WTC11 (cell line): ENCODE measurements at regions not wholly inside any gene's neighbourhood (a gene's known extent, or its start where the extent isn't known, plus 50 kb on each side); places are given as distances from the start of the nearest gene placed in this dataset.

Source experiments
- ATAC-seq: fragments of 200-7000 bp; cut with Tn5 transposase; 2 replicates; pipeline ENCODE4 v1.10.0; 2021; ENCODE audit warnings: mild to moderate bottlenecking, moderate library complexity
- CTCF ChIA-PET: fragments of 300-600 bp; sonication (Branson Sonifier 250); formaldehyde crosslinking; loops from one replicate; lab custom pipeline; 2021; ENCODE audit warnings: antibody characterized with exemption; lab: Charles Lee
- POLR2A ChIA-PET: fragments of 350-600 bp; sonication (Branson Sonifier 250); formaldehyde crosslinking; loops from one replicate; lab custom pipeline; 2021; ENCODE audit warnings: antibody characterized with exemption; lab: Charles Lee
- DNase-seq: peaks from one replicate; pipeline ENCODE4 v3.0.0; 2021; ENCODE audit warnings: low spot score
- H3K27ac Mint-ChIP-seq: 2 replicates; pipeline ENCODE4 v1.8.0; 2021; ENCODE audit warnings: mixed read lengths
- H3K27me3 Mint-ChIP-seq: 2 replicates; pipeline ENCODE4 v1.8.0; 2021; ENCODE audit warnings: low read depth, mild to moderate bottlenecking, moderate library complexity, mixed read lengths
- H3K36me3 Mint-ChIP-seq: 2 replicates; pipeline ENCODE4 v1.8.0; 2021; ENCODE audit warnings: mixed read lengths
- H3K4me1 Mint-ChIP-seq: 2 replicates; pipeline ENCODE4 v1.8.0; 2022; ENCODE audit warnings: mixed read lengths
- H3K4me3 Mint-ChIP-seq: 2 replicates; pipeline ENCODE4 v1.8.0; 2021; ENCODE audit warnings: mild to moderate bottlenecking, moderate library complexity, mixed read lengths
- H3K9me3 Mint-ChIP-seq: 2 replicates; pipeline ENCODE4 v1.8.0; 2021; ENCODE audit warnings: mixed read lengths
- AR ChIP-seq: fragments of 250-450 bp; sonication (Bioruptor Pico); IDR thresholded peaks from 2 replicates; pipeline ENCODE4 v1.9.0; 2021; ENCODE audit warnings: mild to moderate bottlenecking
- ATF2 ChIP-seq: sonication (generic); formaldehyde crosslinking; IDR thresholded peaks from 2 replicates; pipeline ENCODE4 v1.8.1; 2022; ENCODE audit warnings: low read depth, missing genetic modification reagents, borderline replicate concordance
- E2F4 ChIP-seq: sonication (generic); formaldehyde crosslinking; IDR thresholded peaks from 2 replicates; pipeline ENCODE4 v1.8.1; 2022; ENCODE audit warnings: low read depth, mild to moderate bottlenecking, moderate library complexity, missing genetic modification reagents, borderline replicate concordance
- FOXP4 ChIP-seq: sonication (generic); formaldehyde crosslinking; IDR thresholded peaks from 2 replicates; pipeline ENCODE4 v1.8.0; 2022; ENCODE audit warnings: mild to moderate bottlenecking, missing genetic modification reagents
- HMGXB4 ChIP-seq: sonication (generic); formaldehyde crosslinking; IDR thresholded peaks from 2 replicates; pipeline ENCODE4 v1.8.1; 2023; ENCODE audit warnings: mild to moderate bottlenecking, moderate library complexity, missing genetic modification reagents
- JAZF1 ChIP-seq: fragments of 250-450 bp; sonication (Bioruptor Pico); IDR thresholded peaks from 2 replicates; pipeline ENCODE4 v1.9.0; 2021; ENCODE audit warnings: moderate library complexity, mild to moderate bottlenecking, inconsistent platforms
- MLX ChIP-seq: sonication (generic); formaldehyde crosslinking; IDR thresholded peaks from 2 replicates; pipeline ENCODE4 v1.8.1; 2023; ENCODE audit warnings: mild to moderate bottlenecking, missing genetic modification reagents, moderate library complexity
- PRRX2 ChIP-seq: fragments of 250-450 bp; sonication (Bioruptor Pico); IDR thresholded peaks from 2 replicates; pipeline ENCODE4 v1.8.0; 2021; ENCODE audit warnings: mild to moderate bottlenecking
- TEAD4 ChIP-seq: sonication (generic); formaldehyde crosslinking; IDR thresholded peaks from 2 replicates; pipeline ENCODE4 v1.8.0; 2022; ENCODE audit warnings: mild to moderate bottlenecking, missing genetic modification reagents
- TP53 ChIP-seq: sonication (generic); formaldehyde crosslinking; IDR thresholded peaks from 2 replicates; pipeline ENCODE4 v1.8.1; 2023; ENCODE audit warnings: mild to moderate bottlenecking, missing genetic modification reagents
- USF1 ChIP-seq: sonication (generic); formaldehyde crosslinking; IDR thresholded peaks from 2 replicates; pipeline ENCODE4 v1.8.0; 2022; ENCODE audit warnings: mild to moderate bottlenecking, missing genetic modification reagents
- ZBTB21 ChIP-seq: sonication (generic); formaldehyde crosslinking; IDR thresholded peaks from 2 replicates; pipeline ENCODE4 v1.8.1; 2023; ENCODE audit warnings: mild to moderate bottlenecking, missing genetic modification reagents, borderline replicate concordance
- ZBTB43 ChIP-seq: sonication (generic); formaldehyde crosslinking; IDR thresholded peaks from 2 replicates; pipeline ENCODE4 v1.8.1; 2023; ENCODE audit warnings: mild to moderate bottlenecking, missing genetic modification reagents
- ZMAT4 ChIP-seq: fragments of 250-450 bp; sonication (Bioruptor Pico); IDR thresholded peaks from 2 replicates; pipeline ENCODE4 v1.9.0; 2021; ENCODE audit warnings: mild to moderate bottlenecking
- ZNF219 ChIP-seq: sonication (generic); formaldehyde crosslinking; IDR thresholded peaks from 2 replicates; pipeline ENCODE4 v1.8.0; 2023; ENCODE audit warnings: missing genetic modification reagents, mild to moderate bottlenecking, borderline replicate concordance
- ZNF232 ChIP-seq: sonication (generic); formaldehyde crosslinking; IDR thresholded peaks from 2 replicates; pipeline ENCODE4 v1.8.0; 2022; ENCODE audit warnings: mild to moderate bottlenecking, missing genetic modification reagents

- Mint-ChIP-seq H3K4me3 (no peak overlapping the region), H3K9me3 (peaks cover 52% of the 10 kb centered on the region), H3K36me3 (peaks cover 9% of the 10 kb centered on the region), H3K4me1 (no peaks in the 10 kb centered on the region), H3K27me3 (peaks cover 17% of the 10 kb centered on the region), H3K27ac (no peak overlapping the region)
- POLR2A ChIA-PET = no interaction called here
- no peak for DNase-seq
- CTCF ChIA-PET = interaction anchor here (1.7 kb wide), 1 partner anchor 9 kb away, joined by 3 read pairs; no protein-coding TSS in a partner anchor
- no peak for TF ChIP-seq JAZF1
- no peak for TF ChIP-seq HMGXB4 (CRISPR knock-in tag)
- TF ChIP-seq FOXP4 = no peak
- no peak for TF ChIP-seq PRRX2 (CRISPR knock-in tag)
- TF ChIP-seq ZNF232 (CRISPR knock-in tag) = no peak
- no peak for TF ChIP-seq ZBTB21
- TF ChIP-seq TEAD4 (CRISPR knock-in tag) = no peak
- TF ChIP-seq AR (CRISPR knock-in tag) = no peak
- no peak for ATAC-seq
These were observed 219.2 kb upstream of the CTBP2 start for GRCh38 chr10:125379592-125379991.

- H3K9me3 Mint-ChIP-seq = peaks cover 38% of the 10 kb centered on the region
- no peak for ATAC-seq
- H3K27me3 Mint-ChIP-seq = peaks cover 11% of the 10 kb centered on the region
- TF ChIP-seq ATF2 (CRISPR knock-in tag) (no peak), E2F4 (CRISPR knock-in tag) (no peak), TP53 (CRISPR knock-in tag) (no peak), ZNF219 (CRISPR knock-in tag) (no peak), MLX (no peak), ZMAT4 (CRISPR knock-in tag) (no peak), ZBTB43 (no peak), USF1 (CRISPR knock-in tag) (no peak)
- ChIA-PET POLR2A (no interaction called here), CTCF (no interaction called here)
- H3K4me3 Mint-ChIP-seq = no peak overlapping the region
- peaks cover 5% of the 10 kb centered on the region; the same call in 1 of the 2 replicates for H3K36me3 Mint-ChIP-seq
- no peaks in the 10 kb centered on the region for H3K4me1 Mint-ChIP-seq
- H3K27ac Mint-ChIP-seq = no peak overlapping the region
- no peak for DNase-seq
These were observed 217.0 kb upstream of the CTBP2 start for GRCh38 chr10:125377368-125377767.
